ENCODE measurements at regions not wholly inside any gene's neighbourhood (a gene's known extent, or its start where the extent isn't known, plus 50 kb on each side); places are given as distances from the start of the nearest gene placed in this dataset.

DNA sequence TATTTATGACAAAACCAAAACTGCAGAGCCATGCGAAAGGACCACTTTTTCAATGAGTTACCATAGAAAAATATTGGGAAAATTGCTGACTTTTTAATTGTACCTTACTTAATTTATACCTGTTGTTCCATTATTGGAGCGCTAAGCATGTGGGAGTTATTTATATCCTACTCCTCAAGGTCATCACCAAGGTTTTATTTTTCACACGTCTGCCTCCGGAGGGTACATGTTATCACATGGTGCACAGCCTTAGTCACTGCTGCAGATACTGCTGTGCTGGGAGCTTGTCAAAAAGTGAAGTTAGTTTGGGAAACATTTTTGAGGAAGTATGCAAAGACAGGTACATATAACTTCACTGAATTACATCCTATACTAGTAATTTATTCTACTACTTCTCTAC lies 1444.3 kb downstream of the AACS start:
- no peak overlapping the region for H3K27ac Mint-ChIP-seq
- no peaks in the 10 kb centered on the region for H3K36me3 Mint-ChIP-seq
- no peaks in the 10 kb centered on the region for H3K27me3 Mint-ChIP-seq (ENCODE audit: low read depth)
- H3K9me3 Mint-ChIP-seq = peaks cover 9% of the 10 kb centered on the region
- H3K4me1 Mint-ChIP-seq = no peaks in the 10 kb centered on the region
- DNase-seq (ENCODE audit: low spot score in 2 of 2, unreplicated experiment in 2 of 2) = no peak
- TF ChIP-seq, protein P1, sequence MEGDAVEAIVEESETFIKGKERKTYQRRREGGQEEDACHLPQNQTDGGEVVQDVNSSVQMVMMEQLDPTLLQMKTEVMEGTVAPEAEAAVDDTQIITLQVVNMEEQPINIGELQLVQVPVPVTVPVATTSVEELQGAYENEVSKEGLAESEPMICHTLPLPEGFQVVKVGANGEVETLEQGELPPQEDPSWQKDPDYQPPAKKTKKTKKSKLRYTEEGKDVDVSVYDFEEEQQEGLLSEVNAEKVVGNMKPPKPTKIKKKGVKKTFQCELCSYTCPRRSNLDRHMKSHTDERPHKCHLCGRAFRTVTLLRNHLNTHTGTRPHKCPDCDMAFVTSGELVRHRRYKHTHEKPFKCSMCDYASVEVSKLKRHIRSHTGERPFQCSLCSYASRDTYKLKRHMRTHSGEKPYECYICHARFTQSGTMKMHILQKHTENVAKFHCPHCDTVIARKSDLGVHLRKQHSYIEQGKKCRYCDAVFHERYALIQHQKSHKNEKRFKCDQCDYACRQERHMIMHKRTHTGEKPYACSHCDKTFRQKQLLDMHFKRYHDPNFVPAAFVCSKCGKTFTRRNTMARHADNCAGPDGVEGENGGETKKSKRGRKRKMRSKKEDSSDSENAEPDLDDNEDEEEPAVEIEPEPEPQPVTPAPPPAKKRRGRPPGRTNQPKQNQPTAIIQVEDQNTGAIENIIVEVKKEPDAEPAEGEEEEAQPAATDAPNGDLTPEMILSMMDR (IDR thresholded peaks at IDR 0.05; ENCODE audit: unreplicated experiment) = no peak
- H3K4me3 Mint-ChIP-seq = no peak overlapping the region

DNA sequence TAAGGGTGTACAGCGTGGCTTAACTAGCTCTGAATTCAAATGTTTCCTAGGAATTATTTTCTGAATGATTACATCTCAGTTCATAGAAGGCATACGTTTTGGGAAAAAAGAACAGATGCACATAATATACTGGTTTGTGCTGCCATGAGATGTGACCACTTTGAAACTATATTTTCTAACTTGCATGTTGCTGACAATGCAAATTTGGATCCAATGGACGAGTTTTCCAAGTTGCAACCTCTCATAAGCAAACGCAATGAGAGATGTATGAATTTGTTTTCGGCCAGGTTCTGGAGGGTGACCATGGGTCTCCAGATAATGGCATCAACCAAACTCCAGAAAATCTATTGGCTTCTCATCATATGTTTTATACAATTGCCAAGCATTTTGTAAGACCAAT lies 1445.4 kb downstream of the AACS start:
- no peak for DNase-seq (ENCODE audit: low spot score in 2 of 2, unreplicated experiment in 2 of 2)
- H3K4me1 Mint-ChIP-seq = no peaks in the 10 kb centered on the region
- H3K27ac Mint-ChIP-seq = no peak overlapping the region
- peaks cover 5% of the 10 kb centered on the region for H3K9me3 Mint-ChIP-seq
- H3K27me3 Mint-ChIP-seq (ENCODE audit: low read depth) = no peaks in the 10 kb centered on the region
- H3K4me3 Mint-ChIP-seq = no peak overlapping the region
- H3K36me3 Mint-ChIP-seq = no peaks in the 10 kb centered on the region
- TF ChIP-seq, protein P1 (IDR thresholded peaks at IDR 0.05; ENCODE audit: unreplicated experiment) = no peak

DNA sequence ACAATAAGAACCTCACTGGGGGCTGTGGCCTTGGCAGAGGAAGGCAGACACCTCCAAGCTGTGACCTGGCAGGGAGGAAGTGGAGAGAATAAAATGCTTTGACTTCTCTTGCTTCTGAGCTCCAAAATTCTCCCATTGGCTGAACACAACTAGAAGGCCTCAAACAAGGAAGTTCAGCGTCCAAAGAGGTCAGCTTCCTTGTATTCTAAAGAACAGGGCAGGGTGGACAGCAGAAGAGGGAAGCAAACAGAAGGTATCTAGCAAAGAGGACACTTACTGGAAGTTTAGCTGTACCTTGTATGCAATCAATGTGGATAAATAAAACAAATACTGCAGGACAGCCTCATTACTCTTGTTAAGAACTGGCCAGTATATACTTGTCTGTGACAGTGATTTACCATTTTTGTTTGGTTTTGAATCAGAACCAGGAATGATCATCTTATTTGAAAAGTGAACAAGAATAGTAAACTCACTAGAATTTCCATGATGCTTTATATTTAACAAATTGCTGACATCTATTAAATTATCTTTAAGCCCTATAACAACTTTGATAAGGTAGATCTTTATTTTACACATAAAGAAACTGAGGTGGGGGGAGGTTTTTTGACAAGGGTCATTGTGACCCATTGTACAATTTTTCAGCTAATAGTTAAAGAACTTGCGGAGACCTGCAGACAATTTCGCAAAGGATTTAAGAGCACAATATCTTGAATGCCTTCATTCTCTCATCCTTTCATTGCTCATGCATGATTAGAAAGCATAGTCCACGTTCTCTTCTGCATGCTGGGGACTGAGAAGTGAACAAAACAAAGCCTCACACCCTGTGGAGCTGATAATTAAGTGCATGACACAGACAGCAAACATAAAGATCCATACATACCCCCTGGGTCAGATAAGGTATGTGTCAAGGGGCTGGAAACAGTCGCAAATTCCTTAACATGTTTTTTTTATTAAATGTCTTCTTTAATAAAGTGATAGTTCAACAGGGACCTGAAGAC lies 1448.0 kb downstream of the AACS start:
- TF ChIP-seq, protein P1 (IDR thresholded peaks at IDR 0.05; ENCODE audit: unreplicated experiment) = no peak
- H3K4me1 Mint-ChIP-seq = no peaks in the 10 kb centered on the region
- peaks cover 4% of the 10 kb centered on the region for H3K9me3 Mint-ChIP-seq

DNA sequence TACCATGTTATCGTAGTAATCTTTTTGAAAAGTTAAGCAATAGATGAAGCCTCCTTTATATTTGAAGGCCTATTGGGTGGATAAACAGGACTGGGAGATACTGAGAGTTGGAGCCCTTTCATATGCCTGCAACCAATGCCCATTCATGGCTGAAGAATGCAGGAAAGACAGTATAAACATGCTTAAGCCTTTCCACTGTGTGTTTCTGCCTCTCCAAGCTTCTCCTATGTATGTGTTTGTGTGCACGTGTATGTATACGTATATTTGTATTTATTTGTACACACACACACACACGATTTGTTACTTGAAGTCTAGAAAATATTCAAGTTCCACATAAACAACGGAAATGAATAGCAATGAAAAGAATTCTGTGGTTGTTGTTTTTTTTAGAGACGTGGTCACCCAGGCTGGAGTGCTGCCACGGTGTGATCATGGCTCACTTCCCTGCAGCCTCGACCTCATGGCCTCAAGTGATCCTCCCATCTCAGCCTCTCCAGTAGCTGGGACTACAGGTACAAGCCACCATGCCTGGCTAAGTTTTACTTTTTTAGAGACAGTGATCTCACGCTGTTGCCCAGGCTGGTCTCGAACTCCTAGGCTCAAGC lies 1453.5 kb downstream of the AACS start:
- Mint-ChIP-seq H3K4me3 (no peak overlapping the region), H3K4me1 (no peaks in the 10 kb centered on the region)
- no peak for DNase-seq (ENCODE audit: low spot score in 2 of 2, unreplicated experiment in 2 of 2)

More for the DNA sequence above, 1448.0 kb downstream of the AACS start:
- H3K36me3 Mint-ChIP-seq = no peaks in the 10 kb centered on the region
- no peak for DNase-seq (ENCODE audit: low spot score in 2 of 2, unreplicated experiment in 2 of 2)
- H3K27me3 Mint-ChIP-seq (ENCODE audit: low read depth) = no peaks in the 10 kb centered on the region
- H3K27ac Mint-ChIP-seq = no peak overlapping the region
- no peak overlapping the region for H3K4me3 Mint-ChIP-seq

DNA sequence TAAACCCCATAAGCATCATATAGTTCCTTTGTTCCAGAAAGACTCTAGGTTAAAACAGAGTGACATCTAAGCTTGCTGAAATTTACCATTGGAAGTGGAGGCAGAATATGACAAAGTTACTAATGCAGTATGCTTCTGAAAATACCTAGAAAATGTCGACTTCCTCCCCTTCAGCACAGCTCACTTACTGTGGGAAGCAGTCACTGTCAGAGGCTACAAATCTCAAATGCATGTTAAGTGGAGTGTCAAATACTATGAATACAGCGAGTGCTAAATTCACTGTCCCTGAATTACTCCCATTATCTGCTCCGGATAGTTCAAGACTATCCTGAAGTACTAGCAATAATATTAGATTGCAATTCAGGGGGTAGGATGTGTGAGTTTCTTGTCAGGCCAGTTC lies 1454.6 kb downstream of the AACS start:
- no peak for DNase-seq (ENCODE audit: low spot score in 2 of 2, unreplicated experiment in 2 of 2)
- Mint-ChIP-seq H3K4me1 (no peaks in the 10 kb centered on the region), H3K4me3 (no peak overlapping the region), H3K36me3 (no peaks in the 10 kb centered on the region), H3K9me3 (peaks cover 4% of the 10 kb centered on the region), H3K27ac (no peak overlapping the region), H3K27me3 (ENCODE audit: low read depth) (no peaks in the 10 kb centered on the region)
- TF ChIP-seq, protein P1 (IDR thresholded peaks at IDR 0.05; ENCODE audit: unreplicated experiment) = no peak

More for the DNA sequence above, 1453.5 kb downstream of the AACS start:
- TF ChIP-seq, protein P1 (IDR thresholded peaks at IDR 0.05; ENCODE audit: unreplicated experiment) = no peak
- no peak overlapping the region for H3K27ac Mint-ChIP-seq
- H3K36me3 Mint-ChIP-seq = no peaks in the 10 kb centered on the region
- peaks cover 4% of the 10 kb centered on the region for H3K9me3 Mint-ChIP-seq
- no peaks in the 10 kb centered on the region for H3K27me3 Mint-ChIP-seq (ENCODE audit: low read depth)

All from mesothelial cell of epicardium (in vitro differentiated cells).